ENCODE measurements at regions not wholly inside any gene's neighbourhood (a gene's known extent, or its start where the extent isn't known, plus 50 kb on each side); places are given as distances from the start of the nearest gene placed in this dataset.

DNA sequence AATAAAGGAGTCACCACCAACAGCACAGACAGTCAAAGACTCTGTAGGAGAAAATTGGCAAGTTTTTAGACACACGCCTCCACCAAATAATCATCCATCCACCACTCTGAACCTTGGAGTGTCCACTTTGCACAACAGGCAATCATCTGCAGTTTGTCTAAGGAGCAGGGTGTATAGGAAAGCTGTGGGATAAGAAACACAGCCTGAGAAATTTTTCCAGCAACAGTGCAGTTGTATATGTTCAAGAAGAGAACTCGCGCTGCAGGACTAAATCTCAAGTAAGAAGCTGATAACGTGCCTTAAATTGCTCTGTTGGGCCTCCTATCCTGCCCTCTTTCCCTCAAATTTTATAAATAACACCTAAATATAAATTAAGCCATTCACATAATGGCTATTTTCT is 136.7 kb upstream of the PPARGC1A start (continued):
- TF ChIP-seq SP1 (IDR thresholded peaks at IDR 0.05; ENCODE audit: low read depth, low read length): no peak

DNA sequence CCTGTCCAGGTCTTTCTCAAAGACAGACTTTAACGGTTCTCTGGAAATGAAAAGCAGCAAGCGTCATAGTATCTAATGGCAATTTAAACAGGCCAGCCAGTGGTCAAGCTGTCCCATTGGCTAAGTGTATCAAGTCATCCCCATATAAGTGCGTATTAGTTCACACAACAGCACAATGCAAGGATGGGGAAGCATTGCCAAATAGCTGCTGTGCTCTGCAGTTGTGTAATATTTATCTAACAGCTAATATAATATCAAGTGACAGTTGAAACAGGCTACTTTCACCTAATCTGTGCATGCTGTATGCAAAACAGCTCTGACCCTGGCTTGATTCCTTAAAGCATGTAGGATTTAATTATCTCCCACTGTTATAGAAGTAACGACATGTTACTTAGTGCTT is 134.8 kb upstream of the PPARGC1A start:
- H3K4ac ChIP-seq (replicated peaks; ENCODE audit: insufficient read length, low read depth, low read length): no peak overlapping the region
- H3K23me2 ChIP-seq (ENCODE audit: low read depth, low read length): no peaks in the 10 kb centered on the region
- H3K56ac ChIP-seq (replicated peaks; ENCODE audit: insufficient read length, low read depth, low read length): no peak overlapping the region
- no peak overlapping the region for H4K8ac ChIP-seq (ENCODE audit: extremely low read depth, insufficient read depth, low read length)
- FAIRE-seq (no peak), DNase-seq (ENCODE audit: low read depth in 1 of 2, low spot score in 2 of 2) (no peak)
- no peak overlapping the region for H2BK120ac ChIP-seq (replicated peaks; ENCODE audit: low read depth, low read length)
- H2BK5ac ChIP-seq (ENCODE audit: low read depth, low read length): no peak overlapping the region
- H3K79me2 ChIP-seq (ENCODE audit: control insufficient read depth in 1 of 2, insufficient read depth in 2 of 2, low read length in 2 of 2): no peaks in the 10 kb centered on the region
- H4K20me1 ChIP-seq (replicated peaks in 1 of 2; ENCODE audit: control insufficient read depth in 1 of 2, insufficient read depth in 2 of 2, low read length in 2 of 2): no peaks in the 10 kb centered on the region
- H3K4me3 ChIP-seq (ENCODE audit: extremely low read depth in 1 of 4, insufficient read depth in 2 of 4, low read depth in 3 of 4, low read length in 4 of 4): no peak overlapping the region
- ChIA-PET POLR2A (ENCODE audit: partially characterized antibody) (no interaction called here), CTCF (ENCODE audit: partially characterized antibody) (no interaction called here)
- no peak overlapping the region for H2AK5ac ChIP-seq (ENCODE audit: low read depth, low read length)
- no peak overlapping the region for H3K23ac ChIP-seq (ENCODE audit: insufficient read length)
- WGBS, 2 experiments (ENCODE audit: extremely low coverage in 1 of 2, insufficient coverage in 1 of 2, insufficient read length in 1 of 2, insufficient replicate concordance in 2 of 2, low coverage in 1 of 2, low lambda C conversion rate in 2 of 2, missing lambda C conversion rate in 1 of 2): 88% methylated on average over 4 of the region's 4 CpGs; no CpG with 5 or more reads in 1 of the 2 experiments
- H3K27ac ChIP-seq (ENCODE audit: low read depth, low read length): no peak overlapping the region
- H2AFZ ChIP-seq (ENCODE audit: low read length): no peak overlapping the region
- H3K18ac ChIP-seq (ENCODE audit: extremely low read depth, low read length): no peak overlapping the region
- H2BK20ac ChIP-seq (ENCODE audit: low read length): no peak overlapping the region
- H3K14ac ChIP-seq (ENCODE audit: insufficient read length): no peak overlapping the region
- H3K27me3 ChIP-seq (replicated peaks in 1 of 4; ENCODE audit: control insufficient read depth in 3 of 4, extremely low read depth in 1 of 4, insufficient read depth in 3 of 4, low read length in 3 of 4): no peaks in the 10 kb centered on the region
- no peak overlapping the region for H4K91ac ChIP-seq (replicated peaks; ENCODE audit: insufficient read length, low read length)
- no peaks in the 10 kb centered on the region; a peak in 1 of 8 replicates for H3K36me3 ChIP-seq (ENCODE audit: control insufficient read depth in 2 of 4, insufficient read depth in 4 of 4, low read length in 3 of 4)
- no peaks in the 10 kb centered on the region for H3K9me3 ChIP-seq (ENCODE audit: insufficient read depth in 2 of 2, low read depth in 1 of 2, low read length in 1 of 2)
- no peaks in the 10 kb centered on the region; the same call in 1 of the 2 replicates for H3K79me1 ChIP-seq (ENCODE audit: low read depth, low read length)
- H2BK12ac ChIP-seq (ENCODE audit: low read depth, low read length): no peak overlapping the region
- H3K4me1 ChIP-seq (replicated peaks in 1 of 4; ENCODE audit: control insufficient read depth in 3 of 4, insufficient read depth in 4 of 4, low read length in 3 of 4): no peaks in the 10 kb centered on the region
- H4K5ac ChIP-seq (ENCODE audit: insufficient read length, low read depth, low read length): no peak overlapping the region
- H2BK15ac ChIP-seq (ENCODE audit: low read length): no peak overlapping the region
- H3K9ac ChIP-seq (replicated peaks in 1 of 4; ENCODE audit: extremely low read depth in 1 of 4, low read depth in 3 of 4, low read length in 3 of 4): no peak overlapping the region
- H3K4me2 ChIP-seq (ENCODE audit: insufficient read depth in 1 of 2, low read depth in 2 of 2, low read length in 2 of 2): no peak overlapping the region
